K562 (cell line): ENCODE measurements at regions not wholly inside any gene's neighbourhood (a gene's known extent, or its start where the extent isn't known, plus 50 kb on each side); places are given as distances from the start of the nearest gene placed in this dataset.

Source experiments
- ATAC-seq: fragments of 200-7000 bp; cut with Tn5 transposase; 3 replicates; pipeline ENCODE4 v1.9.1; 2020; ENCODE audit warnings: moderate library complexity
- BruUV-seq: library from RNA; stranded (reverse); fragments of 400-500 nt; replicated peaks from 2 replicates; lab custom pipeline; 2021; lab: Mats Ljungman, UMichigan
- CTCF ChIA-PET: fragments of 300-600 bp; formaldehyde crosslinking; extraction: SDS; loops from one replicate; lab custom pipeline; 2021; ENCODE audit warnings: low intra/inter-chr PET ratio; lab: Yijun Ruan, JAX
- POLR2A ChIA-PET: fragments of 300-600, 350-650 bp; sonication (Branson Sonifier 250); formaldehyde crosslinking; extraction: SDS; loops from one replicate; lab custom pipeline; 2021; ENCODE audit warnings: antibody characterized with exemption, inconsistent platforms; lab: Yijun Ruan, JAX
- DNase-seq, 4 experiments: peaks; one replicate each; pipeline versions ENCODE4 v3.0.0 to v3.0.0-alpha.2; 2011 to 2018; ENCODE audit warnings: low spot score in 3 of 4, mixed read lengths in 3 of 4; ENCODE audit errors: extremely low read depth in 1 of 4
- FAIRE-seq: peaks from 2 replicates; lab custom pipeline; 2011; peaks lifted over from hg19 to GRCh38; lab: Jason Lieb, UNC
- H2AFZ ChIP-seq: 2 replicates; pipeline ENCODE4 v1.6.0; 2011; ENCODE audit warnings: low read depth, low read length, control low read depth, inconsistent platforms
- H3K27ac ChIP-seq: fragments of 200-600 bp; 3 replicates; pipeline ENCODE4 v1.8.0; 2011; ENCODE audit warnings: low read depth, mild to moderate bottlenecking, control low read depth, inconsistent platforms, low read length, moderate library complexity, mixed read lengths; ENCODE audit errors: extremely low read depth
- H3K27me3 ChIP-seq, 2 experiments: fragments of 300-600 bp in 1 of 2; 2 replicates in 1 of 2; 3 replicates in 1 of 2; pipeline versions ENCODE4 v1.6.0 to v1.8.0; 2011; ENCODE audit warnings: inconsistent platforms in 2 of 2, low read length in 2 of 2, mild to moderate bottlenecking in 1 of 2, mixed read lengths in 1 of 2, moderate library complexity in 1 of 2; ENCODE audit not compliant: control insufficient read depth in 2 of 2, insufficient read depth in 2 of 2
- H3K36me3 ChIP-seq: fragments of 300-600 bp; 3 replicates; pipeline ENCODE4 v1.8.0; 2011; ENCODE audit warnings: mild to moderate bottlenecking, low read length, inconsistent platforms; ENCODE audit not compliant: control insufficient read depth, insufficient read depth
- H3K4me1 ChIP-seq, 2 experiments: fragments of 200-600 bp in 1 of 2; replicated peaks in 1 of 2; 2 replicates in 1 of 2; 3 replicates in 1 of 2; pipeline versions ENCODE4 v1.5.1 to v1.8.0; 2011; ENCODE audit warnings: inconsistent platforms in 2 of 2, low read length in 2 of 2, mild to moderate bottlenecking in 1 of 2, mixed read lengths in 1 of 2, moderate library complexity in 1 of 2; ENCODE audit not compliant: control insufficient read depth in 2 of 2, insufficient read depth in 2 of 2
- H3K4me2 ChIP-seq: 2 replicates; pipeline ENCODE4 v1.6.1; 2011; ENCODE audit warnings: low read length, control low read depth, inconsistent platforms, mixed read lengths; ENCODE audit not compliant: insufficient read depth
- H3K4me3 ChIP-seq: fragments of 200-600 bp; sonication (generic), shearing (Covaris generic); 2 replicates; pipeline ENCODE4 v1.5.1; 2016; ENCODE audit warnings: control low read depth, inconsistent platforms
- H3K79me2 ChIP-seq: fragments of 200-600 bp; 3 replicates; pipeline ENCODE4 v1.8.0; 2011; ENCODE audit warnings: low read length, inconsistent platforms; ENCODE audit not compliant: control insufficient read depth, insufficient read depth
- H3K9ac ChIP-seq, 2 experiments: 2 replicates each; pipeline versions ENCODE4 v1.6.0 to v1.6.1; 2011; ENCODE audit warnings: low read depth in 2 of 2, low read length in 2 of 2, control low read depth in 1 of 2, inconsistent platforms in 1 of 2, mild to moderate bottlenecking in 1 of 2, mixed read lengths in 1 of 2; ENCODE audit not compliant: insufficient read depth in 1 of 2
- H3K9me1 ChIP-seq: one replicate; pipeline ENCODE4 v1.6.0; 2011; ENCODE audit warnings: inconsistent platforms, mild to moderate bottlenecking, low read length, moderate library complexity; ENCODE audit not compliant: control insufficient read depth, insufficient read depth
- H3K9me3 ChIP-seq: replicated peaks from 2 replicates; pipeline ENCODE4 v1.5.1; 2011; ENCODE audit warnings: low read depth, low read length, inconsistent platforms; ENCODE audit not compliant: control insufficient read depth, insufficient read depth
- H4K20me1 ChIP-seq: replicated peaks from 2 replicates; pipeline ENCODE4 v1.6.1; 2011; ENCODE audit warnings: low read length, inconsistent platforms, mixed read lengths; ENCODE audit not compliant: control insufficient read depth, insufficient read depth
- ATF7 ChIP-seq: fragments of 450-650 bp; IDR thresholded peaks from 2 replicates; pipeline ENCODE4 v1.7.1; 2014; ENCODE audit warnings: mild to moderate bottlenecking, moderate library complexity
- BRD4 ChIP-seq: fragments of 200-600 bp; sonication (generic); IDR thresholded peaks from 2 replicates; pipeline ENCODE4 v1.6.1; 2017; ENCODE audit warnings: inconsistent platforms
- CBX5 ChIP-seq: IDR thresholded peaks from 2 replicates; pipeline ENCODE4 v1.6.1; 2014; ENCODE audit warnings: low read depth, borderline replicate concordance
- E4F1 ChIP-seq: fragments of 250-450 bp; sonication (Bioruptor Pico); IDR thresholded peaks from 2 replicates; pipeline ENCODE4 v1.5.0; 2021; ENCODE audit warnings: mild to moderate bottlenecking, borderline replicate concordance
- FIP1L1 ChIP-seq: fragments of 200-400 bp; formaldehyde crosslinking; IDR thresholded peaks from 2 replicates; pipeline ENCODE4 v1.6.1; 2018; ENCODE audit warnings: mild to moderate bottlenecking, low read depth, low read length; ENCODE audit not compliant: poor library complexity, severe bottlenecking
- FOXJ2 ChIP-seq: fragments of 200-800 bp; sonication (Bioruptor generic); IDR thresholded peaks from 2 replicates; pipeline ENCODE4 v1.6.1; 2016; ENCODE audit warnings: missing genetic modification characterization, missing compliant biosample characterization
- KDM1A ChIP-seq, 2 experiments: fragments of 450-650 bp; IDR thresholded peaks; 2 replicates each; pipeline ENCODE4 v1.6.1; 2016; ENCODE audit warnings: mild to moderate bottlenecking in 2 of 2
- KLF13 ChIP-seq: fragments of 450-650 bp; IDR thresholded peaks from 2 replicates; pipeline ENCODE4 v1.6.1; 2016; ENCODE audit warnings: missing genetic modification characterization, low read depth, mild to moderate bottlenecking, missing compliant biosample characterization, moderate library complexity, borderline replicate concordance
- NR4A1 ChIP-seq, 2 experiments: fragments of 250-450 bp in 1 of 2; fragments of 450-650 bp in 1 of 2; sonication (Bioruptor Pico) in 1 of 2; IDR thresholded peaks; 2 replicates each; pipeline versions ENCODE4 v1.4.0 to v1.6.1; 2016 to 2020; ENCODE audit warnings: mild to moderate bottlenecking in 2 of 2, missing compliant biosample characterization in 1 of 2, missing genetic modification characterization in 1 of 2, moderate library complexity in 1 of 2
- PHF21A ChIP-seq: fragments of 450-650 bp; IDR thresholded peaks from 2 replicates; pipeline ENCODE4 v1.6.1; 2017; ENCODE audit warnings: low read depth, borderline replicate concordance
- SIX5 ChIP-seq, 2 experiments: IDR thresholded peaks; 2 replicates each; pipeline ENCODE4 v1.6.1; 2011; ENCODE audit warnings: low read length in 2 of 2, borderline replicate concordance in 1 of 2, low read depth in 1 of 2, mild to moderate bottlenecking in 1 of 2, moderate library complexity in 1 of 2; ENCODE audit not compliant: insufficient read depth in 1 of 2
- TAL1 ChIP-seq: fragments of 450-650 bp; IDR thresholded peaks from 2 replicates; pipeline ENCODE4 v1.6.1; 2016; ENCODE audit warnings: mild to moderate bottlenecking
- TRIM25 ChIP-seq: fragments of 450-650 bp; IDR thresholded peaks from 2 replicates; pipeline ENCODE4 v1.7.0; 2016; ENCODE audit warnings: borderline replicate concordance
- YBX1 ChIP-seq: fragments of 450-650 bp; IDR thresholded peaks from 2 replicates; pipeline ENCODE4 v1.7.1; 2016; ENCODE audit warnings: mild to moderate bottlenecking
- ZNF174 ChIP-seq: fragments of 250-450 bp; sonication (Bioruptor Pico); IDR thresholded peaks from 2 replicates; pipeline ENCODE4 v1.4.0; 2020; ENCODE audit warnings: mild to moderate bottlenecking
- ZNF212 ChIP-seq: fragments of 450-650 bp; formaldehyde crosslinking; IDR thresholded peaks from 2 replicates; pipeline ENCODE4 v1.4.0; 2020; ENCODE audit warnings: mild to moderate bottlenecking
- ZNF232 ChIP-seq: sonication (generic); formaldehyde crosslinking; IDR thresholded peaks from 2 replicates; pipeline ENCODE4 v1.8.0; 2022; ENCODE audit warnings: mild to moderate bottlenecking, missing genetic modification reagents
- WGBS: fragments of 100-300 bp; shearing (Covaris generic); methylation state at CpG from one replicate; pipeline ENCODE4 v1.1.6; 2016; ENCODE audit warnings: low coverage, mixed read lengths; ENCODE audit not compliant: insufficient coverage; ENCODE audit errors: missing lambda C conversion rate; 5-methylcytosine and 5-hydroxymethylcytosine counted together
- in situ Hi-C: fragments of 300-500 bp; cut with MboI; formaldehyde crosslinking; loops from 4 replicates; pipeline ENCODE4 v1.15.0; 2018; ENCODE audit warnings: inconsistent platforms, mixed read lengths
- intact Hi-C: fragments of 100-400 bp; cut with micrococcal nuclease; formaldehyde crosslinking; loops from 2 replicates; pipeline ENCODE4 v1.14.2; 2022
- TF ChIP-seq, protein P1 (sequence below): sonication (generic); formaldehyde crosslinking; IDR thresholded peaks from 2 replicates; pipeline ENCODE4 v1.8.0; 2022; ENCODE audit warnings: mild to moderate bottlenecking, missing genetic modification reagents

DNA sequence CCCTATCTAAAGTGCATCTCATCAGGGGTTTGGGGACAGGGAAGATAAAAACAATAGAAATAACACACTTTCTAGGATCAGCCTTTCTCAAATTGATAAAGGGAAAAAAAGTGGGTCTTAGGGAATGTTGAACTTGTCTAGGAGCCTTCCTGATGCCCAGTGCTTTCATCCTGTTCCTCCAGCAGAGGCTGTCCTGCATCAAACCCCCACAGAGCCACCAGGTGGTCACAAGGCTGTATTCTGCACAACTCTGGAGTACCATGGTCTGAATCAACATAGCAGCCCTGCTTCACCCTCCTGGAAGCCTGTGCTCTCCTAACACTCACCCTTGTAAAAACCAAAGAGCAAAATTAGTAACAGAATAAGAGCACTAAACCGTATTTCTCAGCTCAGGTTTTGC is 118.5 kb upstream of the SLC25A36 start:
- ChIA-PET POLR2A (interaction anchor here (0.6 to 0.7 kb wide), 2 partner anchors 252 to 648 kb away, joined by 3 read pairs; no protein-coding TSS in a partner anchor), CTCF (no interaction called here)
- Histone ChIP-seq H3K4me2 (no peak overlapping the region), H3K79me2 (no peaks in the 10 kb centered on the region), H3K27ac (no peak overlapping the region), H2AFZ (no peak overlapping the region), H3K9me3 (no peaks in the 10 kb centered on the region), H3K4me3 (no peak overlapping the region), H3K9ac (no peak overlapping the region), H3K4me1 (no peaks in the 10 kb centered on the region), H3K27me3 (no peaks in the 10 kb centered on the region), H3K9me1 (no peaks in the 10 kb centered on the region), H4K20me1 (no peaks in the 10 kb centered on the region), H3K36me3 (no peaks in the 10 kb centered on the region)
- 0% methylated on average over 1 of the region's 1 CpG for WGBS
- no peak for TF ChIP-seq ZNF212 (CRISPR knock-in tag)
- no peak for TF ChIP-seq BRD4
- TF ChIP-seq ATF7 = no peak
- TF ChIP-seq, protein P1, sequence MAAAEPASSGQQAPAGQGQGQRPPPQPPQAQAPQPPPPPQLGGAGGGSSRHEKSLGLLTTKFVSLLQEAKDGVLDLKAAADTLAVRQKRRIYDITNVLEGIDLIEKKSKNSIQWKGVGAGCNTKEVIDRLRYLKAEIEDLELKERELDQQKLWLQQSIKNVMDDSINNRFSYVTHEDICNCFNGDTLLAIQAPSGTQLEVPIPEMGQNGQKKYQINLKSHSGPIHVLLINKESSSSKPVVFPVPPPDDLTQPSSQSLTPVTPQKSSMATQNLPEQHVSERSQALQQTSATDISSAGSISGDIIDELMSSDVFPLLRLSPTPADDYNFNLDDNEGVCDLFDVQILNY (CRISPR knock-in tag) = no peak
- no peak for TF ChIP-seq FIP1L1
- TF ChIP-seq E4F1 (CRISPR knock-in tag) = no peak
- TF ChIP-seq CBX5 = no peak
- no peak for TF ChIP-seq TAL1
- TF ChIP-seq KLF13 (tag) = no peak
- TF ChIP-seq FOXJ2 = no peak
- no peak for TF ChIP-seq YBX1
- no peak for TF ChIP-seq ZNF174
- no peak for TF ChIP-seq NR4A1 (CRISPR knock-in tag; IDR thresholded peaks at IDR 0.05)
- no peak for TF ChIP-seq NR4A1 (tag; IDR thresholded peaks at IDR 0.05)
- TF ChIP-seq ZNF232 = no peak
- no peak for TF ChIP-seq KDM1A (IDR thresholded peaks at IDR 0.05)
- TF ChIP-seq PHF21A = no peak
- no peak for TF ChIP-seq TRIM25
- TF ChIP-seq SIX5 (IDR thresholded peaks at IDR 0.05; ENCODE audit: borderline replicate concordance in 1 of 2, insufficient read depth in 1 of 2, low read depth in 1 of 2, low read length in 2 of 2) = no peak
- DNase-seq (no peak), FAIRE-seq (no peak), ATAC-seq (no peak)
- intact Hi-C loops (no loop called here), in situ Hi-C loops (no loop called here)
- BruUV-seq = no TSS peak
